PFSK-1 (cell line): ENCODE measurements at regions not wholly inside any gene's neighbourhood (a gene's known extent, or its start where the extent isn't known, plus 50 kb on each side); places are given as distances from the start of the nearest gene placed in this dataset.

Source experiments
- POLR2AphosphoS5 ChIP-seq: IDR thresholded peaks from 2 replicates; pipeline ENCODE4 v1.6.1; 2012; ENCODE audit warnings: low read depth, mild to moderate bottlenecking, control low read depth, low read length, moderate library complexity
- SIN3A ChIP-seq: IDR thresholded peaks from 2 replicates; pipeline ENCODE4 v1.6.1; 2012; ENCODE audit warnings: mild to moderate bottlenecking, low read length, moderate library complexity, borderline replicate concordance; ENCODE audit not compliant: insufficient read depth
- TAF1 ChIP-seq: IDR thresholded peaks from 2 replicates; pipeline ENCODE4 v1.6.1; 2012; ENCODE audit warnings: low read length, control low read depth, borderline replicate concordance; ENCODE audit not compliant: insufficient read depth
- TF ChIP-seq, protein P1 (sequence below), 2 experiments: IDR thresholded peaks; 2 replicates each; pipeline versions ENCODE4 v1.6.1 to v1.8.0; 2011 to 2012; ENCODE audit warnings: low read depth in 2 of 2, low read length in 2 of 2, control low read depth in 1 of 2, inconsistent platforms in 1 of 2, mild to moderate bottlenecking in 1 of 2, moderate library complexity in 1 of 2; ENCODE audit not compliant: insufficient read depth in 1 of 2

DNA sequence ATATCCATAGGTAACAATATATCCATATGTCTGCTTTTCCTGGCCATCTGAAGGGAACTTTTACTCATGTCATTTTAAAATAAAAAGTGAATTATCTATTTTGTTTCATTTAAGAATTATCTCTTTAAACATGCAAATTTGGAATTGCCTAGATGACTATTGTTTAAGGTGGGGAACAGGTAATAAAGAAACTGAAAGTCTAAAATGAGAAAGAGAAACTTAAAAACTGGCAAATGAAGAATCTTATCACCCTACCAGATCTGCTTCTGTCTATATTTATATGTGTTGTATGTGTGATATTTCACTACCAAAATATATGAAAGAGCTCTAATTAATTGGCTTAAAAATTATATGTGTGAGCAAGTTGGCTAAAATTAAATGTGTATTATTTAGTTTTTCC is 243.2 kb upstream of the KCNH7 start:
- no peak for TF ChIP-seq POLR2AphosphoS5
- TF ChIP-seq, protein P1, sequence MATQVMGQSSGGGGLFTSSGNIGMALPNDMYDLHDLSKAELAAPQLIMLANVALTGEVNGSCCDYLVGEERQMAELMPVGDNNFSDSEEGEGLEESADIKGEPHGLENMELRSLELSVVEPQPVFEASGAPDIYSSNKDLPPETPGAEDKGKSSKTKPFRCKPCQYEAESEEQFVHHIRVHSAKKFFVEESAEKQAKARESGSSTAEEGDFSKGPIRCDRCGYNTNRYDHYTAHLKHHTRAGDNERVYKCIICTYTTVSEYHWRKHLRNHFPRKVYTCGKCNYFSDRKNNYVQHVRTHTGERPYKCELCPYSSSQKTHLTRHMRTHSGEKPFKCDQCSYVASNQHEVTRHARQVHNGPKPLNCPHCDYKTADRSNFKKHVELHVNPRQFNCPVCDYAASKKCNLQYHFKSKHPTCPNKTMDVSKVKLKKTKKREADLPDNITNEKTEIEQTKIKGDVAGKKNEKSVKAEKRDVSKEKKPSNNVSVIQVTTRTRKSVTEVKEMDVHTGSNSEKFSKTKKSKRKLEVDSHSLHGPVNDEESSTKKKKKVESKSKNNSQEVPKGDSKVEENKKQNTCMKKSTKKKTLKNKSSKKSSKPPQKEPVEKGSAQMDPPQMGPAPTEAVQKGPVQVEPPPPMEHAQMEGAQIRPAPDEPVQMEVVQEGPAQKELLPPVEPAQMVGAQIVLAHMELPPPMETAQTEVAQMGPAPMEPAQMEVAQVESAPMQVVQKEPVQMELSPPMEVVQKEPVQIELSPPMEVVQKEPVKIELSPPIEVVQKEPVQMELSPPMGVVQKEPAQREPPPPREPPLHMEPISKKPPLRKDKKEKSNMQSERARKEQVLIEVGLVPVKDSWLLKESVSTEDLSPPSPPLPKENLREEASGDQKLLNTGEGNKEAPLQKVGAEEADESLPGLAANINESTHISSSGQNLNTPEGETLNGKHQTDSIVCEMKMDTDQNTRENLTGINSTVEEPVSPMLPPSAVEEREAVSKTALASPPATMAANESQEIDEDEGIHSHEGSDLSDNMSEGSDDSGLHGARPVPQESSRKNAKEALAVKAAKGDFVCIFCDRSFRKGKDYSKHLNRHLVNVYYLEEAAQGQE (IDR thresholded peaks at IDR 0.05; ENCODE audit: insufficient read depth in 1 of 2, low read depth in 2 of 2, low read length in 2 of 2): no peak
- TF ChIP-seq SIN3A: no peak
- TF ChIP-seq TAF1: no peak
